Mesothelial cell of epicardium (in vitro differentiated cells): ENCODE measurements at regions not wholly inside any gene's neighbourhood (a gene's known extent, or its start where the extent isn't known, plus 50 kb on each side); places are given as distances from the start of the nearest gene placed in this dataset.

Experiments used
- DNase-seq, 2 experiments: peaks; one replicate each; pipeline ENCODE4 v3.0.0; 2021; ENCODE audit warnings: low spot score in 2 of 2; ENCODE audit not compliant: unreplicated experiment in 2 of 2
- H3K27ac Mint-ChIP-seq: 2 replicates; pipeline ENCODE4 v1.8.0; 2021; ENCODE audit warnings: mixed read lengths
- H3K27me3 Mint-ChIP-seq: 2 replicates; pipeline ENCODE4 v1.8.0; 2021; ENCODE audit warnings: low read depth, mixed read lengths
- H3K36me3 Mint-ChIP-seq: 2 replicates; pipeline ENCODE4 v1.8.0; 2021; ENCODE audit warnings: mixed read lengths
- H3K4me1 Mint-ChIP-seq: 2 replicates; pipeline ENCODE4 v1.8.0; 2021; ENCODE audit warnings: mixed read lengths
- H3K4me3 Mint-ChIP-seq: 2 replicates; pipeline ENCODE4 v1.8.0; 2021; ENCODE audit warnings: mild to moderate bottlenecking, moderate library complexity, mixed read lengths
- H3K9me3 Mint-ChIP-seq: 2 replicates; pipeline ENCODE4 v1.8.0; 2021; ENCODE audit warnings: mixed read lengths
- CTCF ChIP-seq: fragments of 200-600 bp; sonication (generic); IDR thresholded peaks from one replicate; pipeline ENCODE4 v1.5.0; 2021; ENCODE audit warnings: antibody characterized with exemption; ENCODE audit not compliant: unreplicated experiment

- Mint-ChIP-seq H3K27me3 (no peaks in the 10 kb centered on the region), H3K27ac (no peak overlapping the region), H3K9me3 (no peaks in the 10 kb centered on the region), H3K4me3 (no peak overlapping the region), H3K4me1 (peaks cover 3% of the 10 kb centered on the region), H3K36me3 (no peaks in the 10 kb centered on the region)
- DNase-seq, result no peak
- no peak for TF ChIP-seq CTCF
Observed at GRCh38 chr1:70542856-70543255, 131.8 kb downstream of the CTH start.

GRCh38 chr1:70546726-70547125, 135.7 kb downstream of the CTH start:
- Mint-ChIP-seq H3K36me3 (no peaks in the 10 kb centered on the region), H3K4me3 (no peak overlapping the region), H3K27ac (no peak overlapping the region), H3K27me3 (peaks cover 2% of the 10 kb centered on the region), H3K9me3 (peaks cover 10% of the 10 kb centered on the region), H3K4me1 (peaks cover 4% of the 10 kb centered on the region)
- TF ChIP-seq CTCF, result no peak
- DNase-seq, result no peak

- Mint-ChIP-seq H3K27me3 (peaks cover 13% of the 10 kb centered on the region), H3K4me3 (no peak overlapping the region), H3K36me3 (no peaks in the 10 kb centered on the region), H3K4me1 (peaks cover 44% of the 10 kb centered on the region), H3K27ac (peak overlapping the region; percentile 57), H3K9me3 (peaks cover 10% of the 10 kb centered on the region)
- TF ChIP-seq CTCF, result no peak
- no peak for DNase-seq
Observed at GRCh38 chr1:70552662-70553566, 141.8 kb downstream of the CTH start.

- peaks cover 12% of the 10 kb centered on the region for H3K27me3 Mint-ChIP-seq
Observed at GRCh38 chr1:70553567-70553956, 142.5 kb downstream of the CTH start.

GRCh38 chr1:70554341-70554740, 143.3 kb downstream of the CTH start:
- Mint-ChIP-seq H3K27ac (peak overlapping the region; percentile 61), H3K27me3 (peaks cover 12% of the 10 kb centered on the region), H3K4me3 (no peak overlapping the region), H3K36me3 (no peaks in the 10 kb centered on the region), H3K4me1 (peaks cover 44% of the 10 kb centered on the region), H3K9me3 (peaks cover 10% of the 10 kb centered on the region)
- no peak for TF ChIP-seq CTCF
- DNase-seq, result no peak

More at GRCh38 chr1:70553567-70553956, 142.5 kb downstream of the CTH start:
- Mint-ChIP-seq H3K27ac (peak overlapping the region; percentile 57), H3K9me3 (peaks cover 10% of the 10 kb centered on the region), H3K36me3 (no peaks in the 10 kb centered on the region), H3K4me3 (no peak overlapping the region), H3K4me1 (peaks cover 44% of the 10 kb centered on the region)
- DNase-seq, result no peak
- TF ChIP-seq CTCF, result no peak
